K562 (cell line): ENCODE measurements at regions not wholly inside any gene's neighbourhood (a gene's known extent, or its start where the extent isn't known, plus 50 kb on each side); places are given as distances from the start of the nearest gene placed in this dataset.

Experiments
- ATAC-seq: fragments of 200-7000 bp; cut with Tn5 transposase; 3 replicates; pipeline ENCODE4 v1.9.1; 2020; ENCODE audit warnings: moderate library complexity
- BruUV-seq: library from RNA; stranded (reverse); fragments of 400-500 nt; replicated peaks from 2 replicates; lab custom pipeline; 2021; lab: Mats Ljungman, UMichigan
- CTCF ChIA-PET: fragments of 300-600 bp; formaldehyde crosslinking; extraction: SDS; loops from one replicate; lab custom pipeline; 2021; ENCODE audit warnings: low intra/inter-chr PET ratio; lab: Yijun Ruan, JAX
- POLR2A ChIA-PET: fragments of 300-600, 350-650 bp; sonication (Branson Sonifier 250); formaldehyde crosslinking; extraction: SDS; loops from one replicate; lab custom pipeline; 2021; ENCODE audit warnings: antibody characterized with exemption, inconsistent platforms; lab: Yijun Ruan, JAX
- DNase-seq, 4 experiments: peaks; one replicate each; pipeline versions ENCODE4 v3.0.0 to v3.0.0-alpha.2; 2011 to 2018; ENCODE audit warnings: low spot score in 3 of 4, mixed read lengths in 3 of 4; ENCODE audit errors: extremely low read depth in 1 of 4
- FAIRE-seq: peaks from 2 replicates; lab custom pipeline; 2011; peaks lifted over from hg19 to GRCh38; lab: Jason Lieb, UNC
- H2AFZ ChIP-seq: 2 replicates; pipeline ENCODE4 v1.6.0; 2011; ENCODE audit warnings: low read depth, low read length, control low read depth, inconsistent platforms
- H3K27ac ChIP-seq: fragments of 200-600 bp; 3 replicates; pipeline ENCODE4 v1.8.0; 2011; ENCODE audit warnings: low read depth, mild to moderate bottlenecking, control low read depth, inconsistent platforms, low read length, moderate library complexity, mixed read lengths; ENCODE audit errors: extremely low read depth
- H3K27me3 ChIP-seq, 2 experiments: fragments of 300-600 bp in 1 of 2; 2 replicates in 1 of 2; 3 replicates in 1 of 2; pipeline versions ENCODE4 v1.6.0 to v1.8.0; 2011; ENCODE audit warnings: inconsistent platforms in 2 of 2, low read length in 2 of 2, mild to moderate bottlenecking in 1 of 2, mixed read lengths in 1 of 2, moderate library complexity in 1 of 2; ENCODE audit not compliant: control insufficient read depth in 2 of 2, insufficient read depth in 2 of 2
- H3K36me3 ChIP-seq: fragments of 300-600 bp; 3 replicates; pipeline ENCODE4 v1.8.0; 2011; ENCODE audit warnings: mild to moderate bottlenecking, low read length, inconsistent platforms; ENCODE audit not compliant: control insufficient read depth, insufficient read depth
- H3K4me1 ChIP-seq, 2 experiments: fragments of 200-600 bp in 1 of 2; replicated peaks in 1 of 2; 2 replicates in 1 of 2; 3 replicates in 1 of 2; pipeline versions ENCODE4 v1.5.1 to v1.8.0; 2011; ENCODE audit warnings: inconsistent platforms in 2 of 2, low read length in 2 of 2, mild to moderate bottlenecking in 1 of 2, mixed read lengths in 1 of 2, moderate library complexity in 1 of 2; ENCODE audit not compliant: control insufficient read depth in 2 of 2, insufficient read depth in 2 of 2
- H3K4me2 ChIP-seq: 2 replicates; pipeline ENCODE4 v1.6.1; 2011; ENCODE audit warnings: low read length, control low read depth, inconsistent platforms, mixed read lengths; ENCODE audit not compliant: insufficient read depth
- H3K4me3 ChIP-seq: fragments of 200-600 bp; sonication (generic), shearing (Covaris generic); 2 replicates; pipeline ENCODE4 v1.5.1; 2016; ENCODE audit warnings: control low read depth, inconsistent platforms
- H3K79me2 ChIP-seq: fragments of 200-600 bp; 3 replicates; pipeline ENCODE4 v1.8.0; 2011; ENCODE audit warnings: low read length, inconsistent platforms; ENCODE audit not compliant: control insufficient read depth, insufficient read depth
- H3K9ac ChIP-seq, 2 experiments: 2 replicates each; pipeline versions ENCODE4 v1.6.0 to v1.6.1; 2011; ENCODE audit warnings: low read depth in 2 of 2, low read length in 2 of 2, control low read depth in 1 of 2, inconsistent platforms in 1 of 2, mild to moderate bottlenecking in 1 of 2, mixed read lengths in 1 of 2; ENCODE audit not compliant: insufficient read depth in 1 of 2
- H3K9me1 ChIP-seq: one replicate; pipeline ENCODE4 v1.6.0; 2011; ENCODE audit warnings: inconsistent platforms, mild to moderate bottlenecking, low read length, moderate library complexity; ENCODE audit not compliant: control insufficient read depth, insufficient read depth
- H3K9me3 ChIP-seq: replicated peaks from 2 replicates; pipeline ENCODE4 v1.5.1; 2011; ENCODE audit warnings: low read depth, low read length, inconsistent platforms; ENCODE audit not compliant: control insufficient read depth, insufficient read depth
- H4K20me1 ChIP-seq: replicated peaks from 2 replicates; pipeline ENCODE4 v1.6.1; 2011; ENCODE audit warnings: low read length, inconsistent platforms, mixed read lengths; ENCODE audit not compliant: control insufficient read depth, insufficient read depth
- CBX2 ChIP-seq: fragments of 200-600 bp; sonication (generic); IDR thresholded peaks from one replicate; pipeline ENCODE4 v1.6.1; 2012; ENCODE audit warnings: mild to moderate bottlenecking, low read length, inconsistent platforms; ENCODE audit not compliant: insufficient read depth, poor library complexity, severe bottlenecking
- ESRRA ChIP-seq: fragments of 450-650 bp; IDR thresholded peaks from 2 replicates; pipeline ENCODE4 v1.6.1; 2014; ENCODE audit warnings: low read depth, mild to moderate bottlenecking, moderate library complexity, borderline replicate concordance
- FOXP4 ChIP-seq: sonication (generic); formaldehyde crosslinking; IDR thresholded peaks from 2 replicates; pipeline ENCODE4 v1.8.0; 2022; ENCODE audit warnings: mild to moderate bottlenecking, missing genetic modification reagents, borderline replicate concordance
- KDM2B ChIP-seq: fragments of 250-450 bp; sonication (Bioruptor Pico); IDR thresholded peaks from 2 replicates; pipeline ENCODE4 v1.8.0; 2021; ENCODE audit warnings: mild to moderate bottlenecking, moderate library complexity
- MNT ChIP-seq, 2 experiments: fragments of 450-650 bp; conservative IDR thresholded peaks; 2 replicates each; pipeline ENCODE4 v1.6.1; 2017; ENCODE audit warnings: mild to moderate bottlenecking in 2 of 2, moderate library complexity in 2 of 2
- MTA2 ChIP-seq: fragments of 450-650 bp; IDR thresholded peaks from 2 replicates; pipeline ENCODE4 v1.6.1; 2016; ENCODE audit warnings: low read depth
- MXI1 ChIP-seq: IDR thresholded peaks from 2 replicates; pipeline ENCODE4 v1.6.1; 2011; ENCODE audit warnings: low read depth, mild to moderate bottlenecking, improper control_type of control experiment, low read length
- PURB ChIP-seq: sonication (generic); formaldehyde crosslinking; IDR thresholded peaks from 2 replicates; pipeline ENCODE4 v1.9.0; 2021; ENCODE audit warnings: low read depth, mild to moderate bottlenecking, missing genetic modification reagents
- RUNX1 ChIP-seq: sonication (generic); IDR thresholded peaks from 2 replicates; pipeline ENCODE4 v1.6.1; 2016; ENCODE audit warnings: antibody characterized with exemption, low read depth
- ZC3H4 ChIP-seq: sonication (generic); formaldehyde crosslinking; IDR thresholded peaks from 2 replicates; pipeline ENCODE4 v1.9.0; 2021; ENCODE audit warnings: missing genetic modification reagents, borderline replicate concordance
- ZFP91 ChIP-seq: sonication (generic); formaldehyde crosslinking; IDR thresholded peaks from 2 replicates; pipeline ENCODE4 v1.8.0; 2022; ENCODE audit warnings: mild to moderate bottlenecking, missing genetic modification reagents
- ZNF143 ChIP-seq: sonication (generic); formaldehyde crosslinking; IDR thresholded peaks from 2 replicates; pipeline ENCODE4 v1.9.0; 2022; ENCODE audit warnings: mild to moderate bottlenecking, missing genetic modification reagents
- ZNF212 ChIP-seq: fragments of 450-650 bp; formaldehyde crosslinking; IDR thresholded peaks from 2 replicates; pipeline ENCODE4 v1.4.0; 2020; ENCODE audit warnings: mild to moderate bottlenecking
- ZNF24 ChIP-seq: fragments of 450-650 bp; IDR thresholded peaks from 2 replicates; pipeline ENCODE4 v1.6.1; 2016
- WGBS: fragments of 100-300 bp; shearing (Covaris generic); methylation state at CpG from one replicate; pipeline ENCODE4 v1.1.6; 2016; ENCODE audit warnings: low coverage, mixed read lengths; ENCODE audit not compliant: insufficient coverage; ENCODE audit errors: missing lambda C conversion rate; 5-methylcytosine and 5-hydroxymethylcytosine counted together
- in situ Hi-C: fragments of 300-500 bp; cut with MboI; formaldehyde crosslinking; loops from 4 replicates; pipeline ENCODE4 v1.15.0; 2018; ENCODE audit warnings: inconsistent platforms, mixed read lengths
- intact Hi-C: fragments of 100-400 bp; cut with micrococcal nuclease; formaldehyde crosslinking; loops from 2 replicates; pipeline ENCODE4 v1.14.2; 2022

GRCh38 chr14:24693983-24694382 lies 60.0 kb upstream of the GZMB start (continued):
- TF ChIP-seq FOXP4 (CRISPR knock-in tag): no peak
- no peak for TF ChIP-seq ZFP91 (CRISPR knock-in tag)
- TF ChIP-seq ESRRA: no peak
- no peak for TF ChIP-seq PURB (CRISPR knock-in tag)
- TF ChIP-seq RUNX1: no peak
- TF ChIP-seq ZNF143 (CRISPR knock-in tag): no peak

- no peak for FAIRE-seq
- H3K4me1 ChIP-seq: peaks cover 0 to 10% of the 10 kb centered on the region in 2 experiments; a peak in 3 of 5 replicates
- H3K9ac ChIP-seq: no peak overlapping the region
- in situ Hi-C loops: loop anchor here (25.0 kb wide), 1 partner anchor 356 kb away; the partner anchor contains the start of genes ADCY4 and RIPK3
- POLR2A ChIA-PET: interaction anchor here (0.6 kb wide), 1 partner anchor 26 kb away, joined by 3 read pairs; no protein-coding TSS in a partner anchor
- no peak for ATAC-seq
- DNase-seq: no peak
- H4K20me1 ChIP-seq: no peaks in the 10 kb centered on the region
- peak overlapping the region; percentile 32; the same call in 1 of the 2 replicates for H3K4me2 ChIP-seq
- no peak overlapping the region for H3K4me3 ChIP-seq
- H3K27me3 ChIP-seq: no peaks in the 10 kb centered on the region
- 25% methylated on average over 3 of the region's 3 CpGs for WGBS
- TF ChIP-seq ZNF212 (CRISPR knock-in tag) (no peak), CBX2 (no peak), MNT (conservative IDR thresholded peaks at IDR 0.05) (no peak), MXI1 (no peak), KDM2B (CRISPR knock-in tag) (no peak), MTA2 (no peak), ZNF24 (no peak), ZC3H4 (CRISPR knock-in tag) (no peak)
- TF ChIP-seq, all 486 proteins: peak for 0
- intact Hi-C loops: no loop called here
- H3K27ac ChIP-seq: no peak overlapping the region
- no TSS peak for BruUV-seq
- peak overlapping the region; percentile 91 for H2AFZ ChIP-seq
- H3K9me1 ChIP-seq: no peaks in the 10 kb centered on the region
- H3K36me3 ChIP-seq: no peaks in the 10 kb centered on the region
- CTCF ChIA-PET: no interaction called here
- H3K9me3 ChIP-seq: no peaks in the 10 kb centered on the region; the same call in 1 of the 2 replicates
- no peaks in the 10 kb centered on the region for H3K79me2 ChIP-seq
Measured at GRCh38 chr14:24693353-24693737, 59.4 kb upstream of the GZMB start.
